LNCaP clone FGC (cell line): ENCODE measurements at regions not wholly inside any gene's neighbourhood (a gene's known extent, or its start where the extent isn't known, plus 50 kb on each side); places are given as distances from the start of the nearest gene placed in this dataset.

Experiments used
- DNase-seq: peaks from one replicate; pipeline ENCODE4 v3.0.0-alpha.2; 2011; ENCODE audit warnings: low read depth
- H3K4me3 ChIP-seq: 2 replicates; pipeline ENCODE4 v1.5.1; 2011; ENCODE audit warnings: mild to moderate bottlenecking, low read depth, low read length, control low read depth
- TF ChIP-seq, protein P1 (sequence below): IDR thresholded peaks from 2 replicates; pipeline ENCODE4 v1.5.1; 2012; ENCODE audit warnings: mild to moderate bottlenecking; ENCODE audit not compliant: control insufficient read depth, insufficient read depth; ENCODE audit errors: extremely low read depth

DNA sequence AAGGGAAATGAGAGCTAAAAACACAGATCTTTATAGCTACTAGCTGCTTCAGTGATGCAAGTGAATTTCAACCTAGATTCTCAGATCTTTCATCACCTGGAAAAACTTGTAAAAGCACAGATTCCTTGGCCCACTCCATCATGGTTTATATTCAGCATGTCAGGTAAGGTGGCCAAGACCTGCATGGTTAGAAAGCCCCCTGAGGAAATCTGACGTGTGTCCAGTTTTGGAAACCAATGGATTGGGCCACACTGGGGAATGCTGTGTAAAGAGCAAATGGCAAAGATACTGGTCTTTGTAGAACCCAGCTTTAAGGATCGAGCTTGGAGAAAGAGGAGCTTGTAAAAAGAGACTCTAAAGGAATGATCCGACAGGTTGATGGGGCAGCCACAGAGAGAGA is 397.0 kb upstream of the ARRDC4 start:
- no peak for DNase-seq
- H3K4me3 ChIP-seq, result no peak overlapping the region
- TF ChIP-seq, protein P1, sequence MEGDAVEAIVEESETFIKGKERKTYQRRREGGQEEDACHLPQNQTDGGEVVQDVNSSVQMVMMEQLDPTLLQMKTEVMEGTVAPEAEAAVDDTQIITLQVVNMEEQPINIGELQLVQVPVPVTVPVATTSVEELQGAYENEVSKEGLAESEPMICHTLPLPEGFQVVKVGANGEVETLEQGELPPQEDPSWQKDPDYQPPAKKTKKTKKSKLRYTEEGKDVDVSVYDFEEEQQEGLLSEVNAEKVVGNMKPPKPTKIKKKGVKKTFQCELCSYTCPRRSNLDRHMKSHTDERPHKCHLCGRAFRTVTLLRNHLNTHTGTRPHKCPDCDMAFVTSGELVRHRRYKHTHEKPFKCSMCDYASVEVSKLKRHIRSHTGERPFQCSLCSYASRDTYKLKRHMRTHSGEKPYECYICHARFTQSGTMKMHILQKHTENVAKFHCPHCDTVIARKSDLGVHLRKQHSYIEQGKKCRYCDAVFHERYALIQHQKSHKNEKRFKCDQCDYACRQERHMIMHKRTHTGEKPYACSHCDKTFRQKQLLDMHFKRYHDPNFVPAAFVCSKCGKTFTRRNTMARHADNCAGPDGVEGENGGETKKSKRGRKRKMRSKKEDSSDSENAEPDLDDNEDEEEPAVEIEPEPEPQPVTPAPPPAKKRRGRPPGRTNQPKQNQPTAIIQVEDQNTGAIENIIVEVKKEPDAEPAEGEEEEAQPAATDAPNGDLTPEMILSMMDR, result no peak

DNA sequence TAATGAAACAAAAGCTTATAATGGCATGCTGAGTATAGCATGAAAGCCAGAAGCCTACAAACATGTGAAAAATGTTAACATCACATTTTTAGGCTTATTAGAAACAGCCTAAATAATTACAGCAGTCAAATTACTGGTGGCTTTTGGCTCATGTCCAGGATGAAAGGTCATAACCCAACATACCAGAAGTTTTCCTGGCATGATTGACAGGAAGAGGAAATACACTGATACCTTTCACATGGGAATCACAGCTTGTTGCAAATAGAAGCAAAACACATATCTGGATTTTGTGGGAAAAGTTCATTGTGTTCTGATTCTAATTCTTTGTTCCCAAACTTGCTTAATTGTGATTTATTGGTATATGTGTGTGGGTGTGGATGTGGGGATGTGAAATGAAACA is 393.5 kb upstream of the ARRDC4 start:
- DNase-seq, result no peak
- TF ChIP-seq, protein P1, result no peak

DNA sequence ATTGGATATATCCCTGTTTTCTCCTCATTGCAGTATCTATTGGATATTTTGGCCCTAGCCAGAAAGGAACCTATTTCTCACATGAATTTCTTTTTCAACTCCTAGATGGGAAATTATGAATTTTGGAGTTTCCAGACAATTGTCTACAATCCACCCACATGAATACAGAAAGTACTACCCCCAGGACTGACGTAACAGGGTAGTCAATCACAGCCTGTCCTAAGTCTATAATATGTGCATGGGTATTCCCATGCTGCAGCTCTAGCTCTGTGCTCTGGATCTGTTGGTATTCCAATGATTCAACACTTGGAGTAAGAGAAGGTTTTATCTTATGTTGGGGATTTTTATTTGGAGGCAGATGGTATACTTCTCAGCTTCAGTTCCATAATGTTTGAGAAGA is 393.1 kb upstream of the ARRDC4 start:
- H3K4me3 ChIP-seq, result no peak overlapping the region
- DNase-seq, result no peak
- TF ChIP-seq, protein P1, result no peak

More for the DNA sequence above, 393.5 kb upstream of the ARRDC4 start:
- no peak overlapping the region for H3K4me3 ChIP-seq

DNA sequence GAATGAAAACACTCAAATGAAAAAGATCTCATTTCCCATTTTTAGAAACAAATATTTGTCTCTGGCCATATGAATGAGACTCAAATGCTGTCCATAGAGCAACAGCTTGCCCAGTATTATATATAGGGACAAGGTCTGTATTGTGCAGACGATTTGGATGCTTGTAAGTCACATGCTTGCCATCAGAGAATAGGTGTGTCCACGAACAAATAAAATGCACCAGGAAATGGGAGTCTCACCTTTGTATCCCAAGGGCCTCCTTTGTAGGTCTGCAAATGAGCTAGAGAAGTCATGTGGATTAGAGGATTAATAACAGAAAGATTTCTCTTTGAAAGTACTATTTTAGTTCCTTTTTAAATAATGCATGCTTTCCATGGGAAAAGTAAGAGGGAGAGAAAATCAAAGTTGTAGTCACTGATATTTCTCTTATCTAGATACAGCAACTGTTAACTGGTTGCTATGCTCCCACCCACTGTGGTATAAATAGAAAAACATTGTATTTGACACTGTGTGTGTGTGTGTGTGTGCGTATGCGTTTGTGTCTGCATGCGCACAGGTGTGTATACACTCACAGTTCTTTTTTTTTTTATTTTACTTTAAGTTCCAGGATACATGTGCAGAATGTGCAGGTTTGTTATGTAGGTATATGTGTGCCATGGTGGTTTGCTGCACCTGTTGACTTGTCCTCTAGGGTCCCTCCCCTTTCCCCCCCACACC is 383.4 kb upstream of the ARRDC4 start:
- TF ChIP-seq, protein P1, result no peak
- no peak overlapping the region for H3K4me3 ChIP-seq
- no peak for DNase-seq

DNA sequence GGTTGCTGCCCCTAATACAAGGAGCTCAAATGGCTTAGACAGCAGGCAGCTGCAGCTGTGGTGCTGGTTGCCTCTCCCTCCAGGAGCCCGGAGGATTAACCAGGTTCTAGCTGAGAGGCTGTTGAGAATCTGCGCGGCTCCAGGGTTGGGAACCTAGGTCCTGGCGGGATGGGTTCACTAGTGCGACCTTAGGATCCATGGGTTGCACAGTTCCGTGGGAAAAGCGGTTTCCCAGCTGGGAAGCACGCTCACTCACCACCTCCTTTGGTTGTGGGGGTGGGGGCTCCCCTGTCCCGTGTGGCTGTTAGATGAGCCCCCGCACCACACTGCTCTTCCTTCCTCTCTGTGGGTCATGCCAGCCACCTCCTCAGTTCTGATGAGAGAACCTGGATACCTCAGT is 375.1 kb upstream of the ARRDC4 start:
- H3K4me3 ChIP-seq, result no peak overlapping the region
- DNase-seq, result no peak
- TF ChIP-seq, protein P1, result no peak

DNA sequence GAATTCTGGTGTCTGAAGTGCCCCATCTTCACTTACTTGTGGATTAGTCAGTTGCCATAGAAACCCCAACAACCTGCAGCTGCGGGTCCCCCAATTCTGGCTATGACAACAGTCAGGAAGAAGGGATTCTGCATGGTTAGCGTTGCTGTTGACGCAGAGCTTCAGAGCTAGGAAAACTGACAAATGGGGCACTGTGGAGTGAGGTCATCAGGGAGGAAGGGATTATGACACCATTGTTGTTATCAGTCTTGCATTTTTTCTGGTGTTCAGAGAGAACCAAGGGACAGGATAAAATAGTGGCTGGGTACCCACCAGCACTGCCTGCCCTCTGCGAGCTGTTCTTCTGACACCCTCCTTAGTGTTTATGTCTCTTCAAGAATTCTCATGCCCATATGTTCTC is 367.7 kb upstream of the ARRDC4 start:
- TF ChIP-seq, protein P1, result no peak
- no peak for DNase-seq
- no peak overlapping the region for H3K4me3 ChIP-seq

DNA sequence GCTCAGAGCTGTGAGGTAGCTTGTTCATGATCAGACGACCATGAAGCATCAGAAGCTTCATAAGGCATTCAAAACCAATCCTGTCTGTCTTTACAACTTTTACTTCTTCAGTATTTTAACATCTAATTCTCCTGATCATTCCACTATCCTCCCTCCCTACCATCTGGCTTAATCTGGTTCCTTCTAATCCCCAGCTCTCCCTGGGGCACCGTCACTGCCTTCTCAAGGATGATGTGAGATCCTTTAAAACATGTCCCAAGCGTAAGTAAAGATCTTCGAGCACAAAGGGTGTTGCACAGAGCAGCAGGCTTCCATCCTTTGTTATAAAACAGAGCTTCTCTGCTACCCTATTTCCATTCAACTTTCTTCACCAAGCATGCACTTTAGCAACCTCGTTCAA is 362.7 kb upstream of the ARRDC4 start:
- DNase-seq, result no peak
- no peak overlapping the region for H3K4me3 ChIP-seq
- TF ChIP-seq, protein P1, result no peak
